ENCODE measurements at regions not wholly inside any gene's neighbourhood (a gene's known extent, or its start where the extent isn't known, plus 50 kb on each side); places are given as distances from the start of the nearest gene placed in this dataset.

DNA sequence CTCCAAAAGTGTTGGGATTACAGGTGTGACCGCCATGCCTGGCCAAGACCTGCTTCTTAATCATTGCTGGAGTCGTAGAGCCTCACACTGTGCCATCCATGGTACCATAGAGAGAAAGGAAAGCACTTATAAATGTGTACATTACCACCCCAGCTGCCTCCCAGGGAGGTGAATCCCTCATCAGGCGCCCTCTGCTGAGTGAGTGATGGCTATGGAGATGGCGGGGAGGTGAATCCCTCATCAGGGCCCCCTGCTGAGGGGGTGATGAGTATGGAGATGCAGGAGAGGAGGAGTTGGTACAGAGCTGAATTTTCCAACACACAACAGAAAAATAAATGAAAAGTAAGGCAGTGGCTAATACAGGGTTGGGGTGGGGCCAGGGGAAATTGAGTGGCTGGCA, 263.4 kb downstream of the UQCRFS1 start:
- no peak overlapping the region for H3K4me3 ChIP-seq
- TF ChIP-seq CTCF (IDR thresholded peaks at IDR 0.05) (no peak), POLR2A (IDR thresholded peaks at IDR 0.05) (no peak)
- ATAC-seq = no peak
- intact Hi-C loops (cut with DNase I) = no loop called here
- H3K27ac ChIP-seq = no peak overlapping the region
- no peaks in the 10 kb centered on the region for H3K36me3 ChIP-seq
- H3K27me3 ChIP-seq = no peaks in the 10 kb centered on the region
- DNase-seq = no peak
- H3K9me3 ChIP-seq = no peaks in the 10 kb centered on the region
- no peaks in the 10 kb centered on the region for H3K4me1 ChIP-seq
- 52% methylated on average over 4 of the region's 4 CpGs for WGBS (ENCODE audit: insufficient coverage, low coverage, low lambda C conversion rate, missing lambda C conversion rate)

- Histone ChIP-seq H3K4me3 (no peak overlapping the region), H3K27ac (no peak overlapping the region), H3K27me3 (no peaks in the 10 kb centered on the region), H3K9me3 (no peaks in the 10 kb centered on the region), H3K4me1 (no peaks in the 10 kb centered on the region), H3K36me3 (no peaks in the 10 kb centered on the region)
- ATAC-seq (no peak), DNase-seq (no peak)
- no peak for TF ChIP-seq CTCF (IDR thresholded peaks at IDR 0.05)
- intact Hi-C loops (cut with DNase I) = no loop called here
- 15% methylated on average over 1 of the region's 1 CpG for WGBS (ENCODE audit: insufficient coverage, low coverage, low lambda C conversion rate, missing lambda C conversion rate)
These were observed 263.9 kb downstream of the UQCRFS1 start for GRCh38 chr19:28949027-28949426.

DNA sequence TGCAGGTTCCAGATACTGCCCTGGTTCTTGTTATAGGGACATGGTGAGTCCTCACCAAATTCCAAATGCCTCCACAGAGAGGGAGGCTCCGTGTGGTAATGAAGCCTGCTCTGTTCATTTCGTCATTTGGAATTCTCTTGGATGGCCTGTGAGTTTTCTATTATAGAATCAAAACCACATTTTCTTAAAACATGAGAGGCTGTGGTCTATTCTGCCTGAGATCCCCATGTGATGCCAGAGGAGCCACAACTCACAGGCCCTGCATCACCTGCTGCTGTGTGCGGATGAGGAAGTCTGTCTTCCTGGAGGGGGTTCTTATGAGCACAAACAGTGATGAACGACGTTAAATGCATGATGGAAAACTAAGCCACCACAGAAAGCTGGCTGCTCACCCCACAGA, 264.4 kb downstream of the UQCRFS1 start:
- intact Hi-C loops (cut with DNase I) = no loop called here
- no peak overlapping the region for H3K27ac ChIP-seq
- WGBS (ENCODE audit: insufficient coverage, low coverage, low lambda C conversion rate, missing lambda C conversion rate) = 19% methylated on average over 4 of the region's 5 CpGs
- no peaks in the 10 kb centered on the region for H3K4me1 ChIP-seq
- no peaks in the 10 kb centered on the region for H3K27me3 ChIP-seq
- no peaks in the 10 kb centered on the region for H3K36me3 ChIP-seq
- ATAC-seq (no peak), DNase-seq (no peak)
- TF ChIP-seq POLR2A (IDR thresholded peaks at IDR 0.05) = no peak
- no peaks in the 10 kb centered on the region for H3K9me3 ChIP-seq
- no peak overlapping the region for H3K4me3 ChIP-seq

DNA sequence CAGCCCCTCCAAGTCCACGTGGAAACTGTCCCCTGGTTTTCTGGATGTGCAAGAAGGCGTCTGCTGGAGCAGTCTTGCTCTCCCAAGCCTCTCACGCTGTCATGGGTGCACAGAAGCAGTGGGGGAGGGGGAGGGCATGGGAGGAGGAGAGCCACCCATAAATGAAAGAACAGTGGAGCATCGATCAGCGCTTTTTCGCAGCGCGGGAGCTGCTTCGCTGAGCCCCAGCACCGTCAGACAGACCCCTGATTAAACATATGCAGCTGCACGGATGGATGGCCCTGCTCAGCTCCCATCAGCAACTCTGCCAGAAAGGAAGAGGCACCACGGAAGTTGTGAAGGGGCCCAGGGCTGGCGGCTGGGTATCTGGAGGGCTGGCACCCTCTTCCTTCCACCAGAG, 264.9 kb downstream of the UQCRFS1 start:
- no peaks in the 10 kb centered on the region for H3K36me3 ChIP-seq
- H3K27me3 ChIP-seq = no peaks in the 10 kb centered on the region
- no peaks in the 10 kb centered on the region for H3K4me1 ChIP-seq
- no peaks in the 10 kb centered on the region for H3K9me3 ChIP-seq
- intact Hi-C loops (cut with DNase I) = no loop called here
- TF ChIP-seq CTCF (IDR thresholded peaks at IDR 0.05) (no peak), POLR2A (IDR thresholded peaks at IDR 0.05) (no peak)
- 20% methylated on average over 1 of the region's 13 CpGs for WGBS (ENCODE audit: insufficient coverage, low coverage, low lambda C conversion rate, missing lambda C conversion rate)
- DNase-seq (no peak), ATAC-seq (no peak)
- H3K27ac ChIP-seq = no peak overlapping the region
- H3K4me3 ChIP-seq = no peak overlapping the region

- ATAC-seq (no peak), DNase-seq (no peak)
- Histone ChIP-seq H3K9me3 (no peaks in the 10 kb centered on the region), H3K4me1 (no peaks in the 10 kb centered on the region), H3K27me3 (no peaks in the 10 kb centered on the region), H3K36me3 (no peaks in the 10 kb centered on the region), H3K4me3 (no peak overlapping the region), H3K27ac (no peak overlapping the region)
- WGBS (ENCODE audit: insufficient coverage, low coverage, low lambda C conversion rate, missing lambda C conversion rate) = 52% methylated on average over 5 of the region's 8 CpGs
- TF ChIP-seq CTCF (IDR thresholded peaks at IDR 0.05) (no peak), POLR2A (IDR thresholded peaks at IDR 0.05) (no peak)
- intact Hi-C loops (cut with DNase I) = no loop called here
These were observed 269.3 kb downstream of the UQCRFS1 start for GRCh38 chr19:28943651-28944050.
